Stimulated activated CD8-positive, alpha-beta memory T cell treated with anti-CD3 and anti-CD28 coated beads, Interleukin-4, amount 100 ng/mL, for 4 hours (primary cell): ENCODE measurements at regions not wholly inside any gene's neighbourhood (a gene's known extent, or its start where the extent isn't known, plus 50 kb on each side); places are given as distances from the start of the nearest gene placed in this dataset.
"Not testable (repeated sequence)": the region's sequence is repeated elsewhere in the genome, so short reads cannot be mapped to it uniquely, and the experiment has no call there.

Experiments
- DNase-seq, 2 donors: peaks; one replicate each; pipeline ENCODE4 v3.0.0-alpha.2; 2020; ENCODE audit warnings: low read depth in 2 of 2, low spot score in 1 of 2

GRCh38 chrX:54615109-54615508 is 85.1 kb downstream of the GNL3L start:
- no peak for DNase-seq

GRCh38 chrX:54633641-54634040 is 103.6 kb downstream of the GNL3L start:
- DNase-seq: no peak

GRCh38 chrX:54639018-54639345 is 109.0 kb downstream of the GNL3L start:
- DNase-seq: no peak

GRCh38 chrX:54639346-54640102 is 109.5 kb downstream of the GNL3L start:
- peak; percentile 84 to 92 for DNase-seq

- no peak for DNase-seq
Measured at GRCh38 chrX:54640103-54640690, 110.2 kb downstream of the GNL3L start.

- no peak for DNase-seq
Measured at GRCh38 chrX:54640736-54641135, 110.7 kb downstream of the GNL3L start.

GRCh38 chrX:54641530-54641929 is 111.5 kb downstream of the GNL3L start:
- DNase-seq: no peak

GRCh38 chrX:54647607-54648006 is 117.6 kb downstream of the GNL3L start:
- not testable (repeated sequence) for DNase-seq

- DNase-seq: no peak
Measured at GRCh38 chrX:54659547-54659946, 129.5 kb downstream of the GNL3L start.

- DNase-seq: no peak
Measured at GRCh38 chrX:54675762-54676161, 122.3 kb downstream of the ITIH6 start.

- no peak for DNase-seq
Measured at GRCh38 chrX:54695231-54695630, 102.8 kb downstream of the ITIH6 start.

GRCh38 chrX:54695816-54696487 is 102.1 kb downstream of the ITIH6 start:
- no peak for DNase-seq
